Suppressor macrophage (primary cell): ENCODE measurements at regions not wholly inside any gene's neighbourhood (a gene's known extent, or its start where the extent isn't known, plus 50 kb on each side); places are given as distances from the start of the nearest gene placed in this dataset.

Experiments
- DNase-seq, 4 experiments: peaks; one replicate each; pipeline ENCODE4 v3.0.0-alpha.2; 2020 to 2022

DNA sequence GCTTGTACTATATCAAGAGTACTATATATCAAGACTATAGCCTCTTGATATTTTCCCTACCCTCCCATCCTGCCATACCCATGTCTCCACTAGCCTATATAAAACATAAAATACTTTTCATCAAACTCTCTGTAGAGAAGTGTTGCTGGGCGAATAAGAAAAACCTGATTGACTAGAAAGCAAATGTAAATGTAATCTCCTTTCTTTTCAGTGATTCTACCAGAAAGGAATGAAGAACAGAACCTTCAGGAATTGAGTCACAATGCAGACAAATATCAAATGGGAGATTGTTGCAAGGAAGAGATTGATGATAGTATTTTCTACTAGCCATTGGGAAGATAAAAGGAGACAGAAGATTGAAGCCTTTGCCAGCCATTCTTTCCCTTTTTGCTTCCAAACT is 89.2 kb downstream of the KCNRG start:
- DNase-seq: no peak

DNA sequence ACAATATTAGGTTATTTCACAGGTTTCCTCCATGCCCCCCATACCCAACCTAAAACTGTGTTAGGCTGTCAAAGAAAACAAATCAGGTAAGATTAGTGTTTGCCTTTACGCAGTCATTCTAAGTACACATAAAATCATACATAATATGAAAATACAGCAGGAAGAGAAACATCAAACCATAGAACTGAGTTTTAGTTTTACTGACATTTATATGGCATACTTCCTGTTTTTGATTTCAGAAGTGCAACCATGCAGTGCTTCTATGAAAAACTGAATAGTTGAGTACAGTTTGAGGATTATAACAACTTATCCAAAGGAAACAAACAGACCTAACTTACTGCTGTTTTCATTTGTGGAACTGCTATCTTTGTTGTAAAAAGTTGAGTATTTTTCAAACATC is 91.3 kb downstream of the KCNRG start:
- DNase-seq: peak in 2 of 4 experiments; percentile 41 to 54

DNA sequence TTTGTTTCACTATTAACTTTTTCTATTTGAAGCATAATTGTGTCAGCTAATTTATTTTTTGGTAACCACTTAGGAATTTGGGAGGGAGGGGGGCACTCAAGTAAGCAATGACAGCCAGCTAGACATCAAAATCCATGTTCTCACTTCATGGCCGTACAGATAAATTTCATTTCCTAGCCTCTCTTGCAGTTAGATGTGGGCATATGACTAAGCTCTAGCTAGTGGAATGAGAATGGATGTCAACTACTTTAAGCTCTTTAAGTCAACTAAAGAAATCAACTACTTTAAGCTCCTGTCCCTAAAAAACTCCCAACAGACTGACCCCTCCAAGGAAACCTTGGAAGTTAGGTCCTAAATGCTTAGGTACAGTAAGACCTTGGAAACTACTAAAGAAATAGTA is 92.0 kb downstream of the KCNRG start:
- no peak for DNase-seq

- DNase-seq: no peak
Observed at GRCh38 chr13:50114961-50115360, 99.7 kb downstream of the KCNRG start.

DNA sequence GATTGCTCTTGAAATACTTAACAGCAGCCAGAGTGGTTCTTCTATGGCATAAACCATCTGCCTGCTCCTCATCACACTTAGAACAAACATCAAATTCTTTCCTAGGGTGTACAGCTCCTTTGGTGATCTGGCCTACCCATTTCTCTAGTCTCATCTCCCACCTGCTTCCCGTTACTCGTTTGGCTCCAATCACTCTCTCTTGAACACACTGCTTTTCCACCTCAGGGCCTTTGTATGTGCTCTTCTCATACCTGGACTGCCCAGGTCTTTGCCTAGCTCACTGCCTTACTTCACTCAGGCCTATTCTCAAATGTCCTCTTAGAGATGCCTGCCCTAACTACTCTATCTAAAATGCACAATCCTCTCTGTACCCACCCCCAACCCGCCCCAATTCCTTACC is 100.5 kb downstream of the KCNRG start:
- no peak for DNase-seq

DNA sequence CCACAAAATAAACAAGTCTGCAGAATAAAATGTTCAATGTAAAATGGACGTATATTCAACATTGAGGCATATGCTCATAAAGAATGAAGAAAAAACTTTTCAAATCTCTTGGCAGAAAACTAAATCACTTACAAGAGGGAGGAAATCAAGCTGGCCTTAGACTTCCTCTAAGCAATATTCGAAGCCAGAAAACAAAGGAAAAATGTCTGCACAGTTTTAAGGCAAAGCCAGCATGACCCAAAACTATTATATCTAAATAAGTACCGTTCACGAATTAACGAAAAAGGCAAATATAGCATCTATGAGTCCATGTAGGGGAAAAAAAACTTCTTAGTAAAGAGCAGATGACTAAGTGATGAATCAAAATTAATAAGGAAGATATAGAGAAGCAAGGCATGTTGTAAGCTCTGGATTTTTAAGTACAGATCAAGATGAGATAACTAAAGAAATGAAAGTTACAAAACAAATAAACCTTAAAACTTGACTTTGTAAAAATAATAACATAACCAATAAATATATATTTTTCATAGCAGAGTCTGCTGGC is 101.3 kb downstream of the KCNRG start:
- peak in 2 of 4 experiments; percentile 54 to 57 for DNase-seq

GRCh38 chr13:50119591-50119990 is 104.3 kb downstream of the KCNRG start:
- peak in 1 of 4 experiments; percentile 8 for DNase-seq

DNA sequence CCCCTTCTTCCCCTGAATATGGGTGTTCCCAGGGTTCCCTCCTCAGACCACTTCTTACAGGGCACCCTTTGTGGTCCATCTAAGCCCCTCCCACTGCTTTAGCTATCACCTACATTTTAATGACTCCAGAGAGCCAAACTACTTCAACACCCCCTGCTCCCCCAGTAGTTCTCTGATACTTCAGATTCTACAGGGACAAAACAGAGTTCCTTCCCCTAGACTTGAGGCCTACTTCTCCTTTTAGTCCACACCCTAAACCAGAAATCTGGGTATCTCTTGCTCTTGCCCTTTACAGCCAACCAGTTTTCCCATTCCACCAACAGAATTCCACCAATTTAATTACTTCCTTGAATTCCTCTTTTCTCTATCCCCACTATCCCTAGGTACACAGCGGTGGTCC is 107.2 kb downstream of the KCNRG start:
- DNase-seq: peak in 3 of 4 experiments; percentile 50 to 70 (median 61)

- DNase-seq: no peak
Observed at GRCh38 chr13:50123002-50123401, 107.8 kb downstream of the KCNRG start.

- DNase-seq: no peak
Observed at GRCh38 chr13:50123515-50123861, 108.2 kb downstream of the KCNRG start.

DNA sequence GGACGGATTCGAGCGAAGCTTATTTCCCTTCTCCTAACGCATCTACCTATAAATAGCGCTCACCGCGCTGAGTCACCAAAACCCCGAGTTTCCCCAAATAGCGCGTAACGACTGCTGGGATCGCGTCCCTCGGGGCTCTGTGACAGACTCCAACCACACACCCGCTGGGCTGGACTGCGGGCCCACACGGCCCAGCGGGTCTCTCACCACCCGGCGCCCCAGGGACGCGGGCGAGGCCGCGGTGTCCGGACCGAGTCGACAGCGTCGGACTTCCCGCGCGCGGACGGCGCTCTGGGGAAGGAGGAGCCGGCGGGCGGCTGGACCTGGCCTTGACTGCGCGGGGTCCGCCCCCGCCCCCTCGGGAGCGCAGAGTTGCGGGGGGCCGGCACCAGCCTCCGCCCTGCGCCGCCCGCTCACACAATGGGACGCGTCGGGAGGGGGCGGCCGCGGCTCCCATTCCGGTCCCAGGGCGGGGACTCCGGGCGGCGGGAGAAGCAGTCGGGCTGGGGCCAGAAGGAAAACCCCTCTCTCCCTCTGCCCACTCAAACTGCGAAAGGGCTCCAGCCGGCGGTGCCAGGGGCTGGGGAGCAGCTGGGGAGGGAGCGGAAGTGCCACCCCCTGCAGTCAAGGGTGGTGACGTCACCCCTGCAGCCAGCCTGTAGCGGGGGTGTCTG is 108.8 kb downstream of the KCNRG start:
- DNase-seq: peak; percentile 90 to 98 (median 94)

DNA sequence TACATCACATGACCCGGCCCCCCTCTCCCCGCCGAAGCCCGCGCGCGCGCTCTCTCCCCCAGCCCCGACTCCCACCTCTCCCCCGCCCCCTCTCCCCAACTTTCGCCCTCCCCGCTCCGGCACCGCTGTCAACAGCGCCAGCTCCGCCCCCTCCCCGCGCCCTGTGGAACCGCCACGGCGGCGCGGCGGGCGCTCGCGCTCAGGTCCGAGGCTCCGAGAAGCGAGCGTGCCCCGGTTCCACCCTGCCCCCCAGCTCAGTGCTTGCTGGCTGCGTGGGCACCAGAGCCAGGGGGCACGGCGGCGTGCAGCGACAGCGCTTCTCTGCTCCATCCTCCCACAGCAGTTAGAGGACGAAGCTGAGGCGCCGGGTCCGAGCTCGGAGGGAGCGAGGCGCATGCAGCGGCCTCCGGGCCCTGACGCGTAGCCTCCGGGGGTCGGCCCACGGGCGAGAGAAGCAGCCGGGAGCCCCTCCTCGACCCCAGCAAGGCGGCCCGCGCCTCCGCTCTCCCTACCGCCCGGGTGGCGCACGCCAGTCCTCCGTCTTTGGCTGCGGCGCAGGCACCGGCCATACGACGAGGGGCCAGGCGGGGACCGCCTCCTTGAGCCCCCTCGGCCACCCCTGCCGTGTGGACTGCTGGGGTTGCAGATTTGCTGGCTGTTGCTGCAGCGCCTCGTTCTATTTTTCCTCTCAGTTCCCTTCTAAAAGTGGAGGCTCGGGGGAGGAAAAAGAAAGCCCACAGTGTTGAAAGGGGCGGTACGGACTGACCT is 109.5 kb downstream of the KCNRG start:
- peak; percentile 47 to 98 (median 82) for DNase-seq

DNA sequence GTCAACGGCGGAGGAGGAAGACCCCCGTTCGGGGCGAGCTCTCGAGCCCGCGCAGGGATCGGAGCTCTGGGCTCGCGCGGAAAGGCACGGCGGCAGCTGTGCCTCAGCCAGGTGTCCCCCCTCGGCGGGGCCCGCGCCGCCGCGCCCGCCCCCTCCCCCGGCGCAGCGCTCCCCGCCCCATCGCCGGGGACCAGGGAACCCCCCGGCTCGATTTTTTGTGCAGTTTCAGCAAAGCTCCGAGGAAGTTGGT is 110.0 kb downstream of the KCNRG start:
- no peak for DNase-seq

- peak; percentile 97 to 98 (median 98) for DNase-seq
Observed at GRCh38 chr13:50125554-50126262, 110.5 kb downstream of the KCNRG start.

DNA sequence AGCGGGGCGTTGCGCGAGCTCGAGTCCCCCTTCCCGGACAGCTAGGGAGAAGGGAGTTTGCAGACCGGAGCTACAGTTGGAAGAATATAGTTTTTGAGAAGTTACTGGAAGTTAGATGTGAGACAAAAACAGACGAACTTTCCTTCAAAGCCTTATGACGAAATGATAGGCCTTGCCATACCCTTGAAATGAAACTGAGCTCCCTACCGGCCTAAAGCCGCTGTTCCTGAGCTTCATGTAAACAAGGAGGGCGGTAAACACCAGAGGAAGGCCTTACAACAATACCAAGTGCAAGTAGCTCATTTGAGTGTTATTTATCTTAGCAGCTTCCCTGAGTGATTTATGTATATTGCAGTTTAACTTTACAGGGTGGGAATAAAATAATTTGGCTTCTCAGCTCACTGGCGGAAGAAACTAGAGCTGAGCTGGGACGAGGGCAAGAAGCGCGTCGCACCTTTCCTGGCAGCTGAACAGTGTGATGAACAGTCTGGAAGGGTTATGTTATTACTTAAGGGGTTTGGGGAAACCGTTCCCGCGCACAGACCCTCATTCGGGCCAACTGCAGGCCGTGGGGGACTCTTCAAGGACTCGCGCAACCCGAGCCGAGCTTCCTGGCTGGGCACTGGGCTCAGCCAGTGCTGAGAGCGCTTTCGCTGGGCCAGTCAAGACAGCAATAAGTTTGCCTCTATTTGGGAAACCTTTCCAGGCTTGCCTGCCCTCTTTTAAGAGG is 111.2 kb downstream of the KCNRG start:
- peak; percentile 55 to 74 (median 66) for DNase-seq

- peak; percentile 64 to 84 (median 80) for DNase-seq
Observed at GRCh38 chr13:50126993-50127725, 111.9 kb downstream of the KCNRG start.

- no peak for DNase-seq
Observed at GRCh38 chr13:50127726-50128291, 112.6 kb downstream of the KCNRG start.

DNA sequence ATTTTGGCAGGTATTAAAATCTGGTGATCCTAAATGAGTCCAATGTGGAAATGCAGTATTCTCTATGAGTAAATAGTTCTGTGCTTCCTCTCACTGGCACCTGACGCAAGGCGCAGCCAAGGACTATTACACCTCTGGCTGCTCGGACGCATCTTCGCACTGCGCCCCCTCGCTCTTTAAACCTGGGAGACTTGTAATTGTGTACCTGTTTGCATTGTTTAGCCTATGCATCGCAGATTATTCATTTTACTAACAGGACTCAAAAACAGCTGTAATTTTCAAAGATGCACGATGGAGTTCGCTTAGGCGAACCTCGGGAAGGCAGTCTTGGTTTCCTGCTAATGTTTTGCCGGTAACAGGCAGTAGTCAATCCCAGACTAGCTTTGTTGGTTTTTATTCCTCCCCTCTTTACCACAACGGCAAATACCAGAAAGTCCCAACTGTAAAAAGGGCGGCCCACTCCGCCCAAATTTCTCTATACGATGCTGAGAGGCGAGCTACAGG is 113.2 kb downstream of the KCNRG start:
- no peak for DNase-seq

DNA sequence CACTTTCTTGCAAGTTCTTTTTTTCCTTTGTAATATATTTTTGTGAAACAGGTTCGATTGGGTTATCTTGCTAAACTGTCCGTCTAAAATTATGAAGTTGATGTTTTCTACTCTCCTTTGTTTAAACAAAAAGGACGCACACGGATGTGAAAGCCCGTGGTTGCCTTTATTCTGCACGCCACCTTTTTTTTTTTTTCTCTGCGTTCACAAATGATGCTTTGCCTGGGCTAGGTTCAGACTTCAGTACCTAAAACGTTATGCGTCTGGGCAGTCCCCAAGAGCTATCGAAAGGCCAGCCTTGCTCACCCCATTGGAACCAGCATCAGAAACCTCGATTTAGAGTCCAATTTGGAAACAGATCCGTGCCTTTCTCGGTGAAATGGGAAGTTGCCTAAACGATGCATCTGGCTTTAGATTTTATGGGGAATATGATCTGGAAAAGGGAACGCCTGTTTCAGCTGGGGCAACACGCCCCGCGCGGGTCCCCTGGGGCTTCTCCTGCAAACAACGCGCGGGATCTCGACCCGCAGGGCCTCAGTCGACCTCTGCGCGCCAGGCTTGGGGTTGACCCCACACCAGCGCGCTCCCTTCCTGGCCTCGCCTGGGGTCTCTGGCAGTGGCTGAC is 113.9 kb downstream of the KCNRG start:
- peak in 1 of 4 experiments; percentile 22 for DNase-seq

GRCh38 chr13:50129706-50130122 is 114.5 kb downstream of the KCNRG start:
- peak in 1 of 4 experiments; percentile 21 for DNase-seq
